GM18951 (cell line): ENCODE measurements at regions not wholly inside any gene's neighbourhood (a gene's known extent, or its start where the extent isn't known, plus 50 kb on each side); places are given as distances from the start of the nearest gene placed in this dataset.

Experiments used
- POLR2A ChIP-seq: IDR thresholded peaks from 4 replicates; pipeline ENCODE4 v1.6.1; 2011; ENCODE audit warnings: mild to moderate bottlenecking; ENCODE audit not compliant: insufficient read length, insufficient read depth; ENCODE audit errors: extremely low read depth
- in situ Hi-C: fragments of 300-500 bp; cut with MboI; formaldehyde crosslinking; loops from one replicate; pipeline ENCODE4 v1.12.0; 2022; ENCODE audit warnings: low sequenced_read_pairs, mixed read lengths, inconsistent platforms; ENCODE audit not compliant: unreplicated experiment

DNA sequence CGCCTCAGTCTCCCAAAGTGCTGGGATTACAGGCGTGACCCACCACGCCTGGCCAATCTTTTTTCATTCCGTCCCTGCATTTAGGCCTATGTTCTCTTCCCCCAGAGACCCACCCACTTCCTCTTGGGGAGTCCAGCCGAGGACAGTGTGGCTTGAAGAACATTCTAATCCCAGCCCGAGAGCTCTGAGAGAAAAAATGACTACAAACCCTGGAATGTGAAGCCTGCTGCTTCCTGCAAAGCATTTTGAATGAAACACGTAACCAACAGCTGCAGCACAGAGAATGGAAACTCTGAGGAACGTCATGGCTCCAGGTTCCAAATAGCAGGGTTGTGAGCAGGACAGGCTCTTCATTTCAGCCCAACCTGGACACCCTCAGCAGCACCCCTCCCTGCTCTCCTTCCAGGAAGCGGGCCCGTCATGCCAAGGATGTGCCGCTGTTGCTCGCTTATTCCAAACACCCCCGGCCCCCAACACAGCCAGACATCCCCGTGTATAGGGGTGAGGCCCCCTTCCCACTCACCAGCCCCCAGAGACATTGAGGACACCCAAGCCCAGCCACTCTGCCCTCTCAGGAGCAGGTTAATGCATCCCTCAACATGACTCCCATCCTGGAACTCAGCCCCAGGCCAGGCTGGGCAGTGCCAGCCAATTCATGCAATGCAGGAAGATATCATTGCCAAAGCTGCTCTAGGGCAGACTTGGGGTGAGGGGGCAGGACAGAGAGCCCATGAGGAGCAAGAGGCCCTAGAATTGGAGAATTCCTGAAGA lies 139.8 kb downstream of the ZFP36L2 start:
- in situ Hi-C loops = no loop called here
- TF ChIP-seq POLR2A = no peak

DNA sequence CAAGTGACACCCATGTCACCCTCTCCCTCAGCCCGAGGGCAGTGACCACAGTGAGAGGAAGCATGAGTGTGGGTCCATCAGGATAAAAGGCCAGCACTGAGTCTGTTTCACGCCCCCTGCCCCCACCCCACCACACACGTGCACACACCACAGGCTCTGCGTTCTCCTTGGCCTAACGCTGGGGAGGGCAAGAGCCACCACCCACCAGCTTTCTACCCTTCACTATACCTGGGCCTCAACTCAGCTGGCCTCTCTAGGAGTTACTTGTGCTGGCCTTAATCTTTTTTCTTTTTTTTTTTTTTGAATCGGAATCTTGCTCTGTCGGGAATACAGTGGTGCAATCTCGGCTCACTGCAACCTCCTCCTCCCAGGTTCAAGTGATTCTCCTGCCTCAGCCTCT lies 140.5 kb downstream of the ZFP36L2 start:
- in situ Hi-C loops = no loop called here
- TF ChIP-seq POLR2A = no peak

DNA sequence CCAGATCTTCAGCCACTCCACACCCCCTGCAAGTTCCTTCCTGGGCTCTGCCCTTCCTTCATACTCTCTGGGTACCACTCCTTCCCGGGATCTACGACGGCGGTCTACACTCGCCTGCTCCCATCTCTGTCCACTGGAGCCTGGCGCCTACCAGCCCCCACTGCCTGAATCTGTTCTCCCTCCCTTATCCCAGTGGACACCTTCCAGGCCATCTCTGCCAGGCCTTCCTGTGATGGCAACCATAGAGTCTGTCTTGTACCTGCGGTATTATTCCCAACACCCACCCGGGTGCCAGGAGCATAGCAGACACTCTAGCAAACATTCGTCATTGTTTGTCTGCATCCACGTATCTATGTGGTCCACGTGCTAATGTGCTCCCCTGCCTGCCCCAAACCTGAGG lies 140.9 kb downstream of the ZFP36L2 start:
- in situ Hi-C loops = no loop called here
- TF ChIP-seq POLR2A = no peak

DNA sequence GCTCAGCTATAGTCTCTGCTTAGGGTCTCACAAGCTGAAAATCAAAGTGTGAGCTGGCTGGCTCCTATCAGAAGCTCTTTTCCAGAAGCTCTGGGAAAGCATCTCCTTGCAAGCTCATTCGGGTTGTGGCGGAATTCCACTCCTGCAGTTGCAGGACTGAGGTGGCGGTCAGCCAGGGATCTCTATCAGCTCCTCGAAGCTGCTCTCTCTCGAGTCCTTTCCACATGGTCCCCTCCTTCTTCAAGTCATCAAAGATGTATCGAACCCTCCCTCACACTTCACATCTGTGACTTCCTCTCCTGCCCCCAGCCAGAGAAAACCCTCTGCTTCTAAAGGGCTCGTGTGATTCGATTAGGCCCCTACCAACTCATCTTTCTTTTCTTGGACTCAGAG lies 141.7 kb downstream of the ZFP36L2 start:
- no peak for TF ChIP-seq POLR2A
- in situ Hi-C loops = no loop called here

DNA sequence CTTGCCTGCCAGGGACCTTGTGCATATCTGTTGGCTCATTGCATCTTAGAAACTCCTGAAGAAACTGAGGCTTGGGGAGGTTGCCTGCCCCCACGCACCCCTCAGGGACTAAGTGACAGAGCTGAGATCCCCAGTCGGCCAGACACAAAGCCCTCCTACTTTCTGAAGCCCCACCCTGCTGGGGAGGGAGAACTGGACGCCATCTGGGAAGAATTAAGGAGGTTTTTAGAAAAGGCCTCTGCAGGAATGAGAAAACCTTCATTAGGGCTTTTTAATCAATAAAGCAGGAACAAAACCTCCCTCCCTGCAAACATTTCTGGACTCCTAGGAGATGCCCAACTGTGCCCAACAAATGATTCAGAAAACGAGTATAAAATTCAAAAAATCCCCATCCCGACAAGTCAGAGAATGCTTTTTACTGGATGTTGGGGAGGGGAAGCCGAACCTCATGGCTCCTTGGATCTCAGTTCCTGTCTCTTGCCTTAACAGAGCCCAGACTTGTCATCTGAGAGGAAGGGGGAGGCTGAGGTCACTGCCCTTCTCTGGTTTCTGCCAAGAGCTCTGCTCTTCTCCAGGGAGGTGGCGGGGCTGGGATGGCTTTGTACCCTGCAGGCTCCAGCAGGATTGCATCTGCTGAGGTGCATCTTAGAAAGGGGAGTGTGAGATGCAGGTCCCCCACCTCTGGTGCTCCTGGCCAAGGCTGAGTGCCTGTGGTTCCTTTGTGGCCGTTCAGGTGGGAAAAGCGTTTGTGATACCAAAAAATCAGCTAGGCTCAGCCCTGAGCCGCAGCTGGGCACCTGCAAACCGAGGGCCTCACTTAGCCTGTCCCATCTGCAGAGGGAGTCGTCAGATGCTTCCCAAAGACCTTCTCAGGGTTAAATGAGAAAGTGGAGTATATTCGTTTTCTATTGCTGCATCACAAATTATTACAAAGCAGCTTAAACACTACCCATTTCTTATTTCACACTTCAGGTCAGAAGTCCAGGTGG lies 142.4 kb downstream of the ZFP36L2 start:
- in situ Hi-C loops = no loop called here
- TF ChIP-seq POLR2A = no peak

DNA sequence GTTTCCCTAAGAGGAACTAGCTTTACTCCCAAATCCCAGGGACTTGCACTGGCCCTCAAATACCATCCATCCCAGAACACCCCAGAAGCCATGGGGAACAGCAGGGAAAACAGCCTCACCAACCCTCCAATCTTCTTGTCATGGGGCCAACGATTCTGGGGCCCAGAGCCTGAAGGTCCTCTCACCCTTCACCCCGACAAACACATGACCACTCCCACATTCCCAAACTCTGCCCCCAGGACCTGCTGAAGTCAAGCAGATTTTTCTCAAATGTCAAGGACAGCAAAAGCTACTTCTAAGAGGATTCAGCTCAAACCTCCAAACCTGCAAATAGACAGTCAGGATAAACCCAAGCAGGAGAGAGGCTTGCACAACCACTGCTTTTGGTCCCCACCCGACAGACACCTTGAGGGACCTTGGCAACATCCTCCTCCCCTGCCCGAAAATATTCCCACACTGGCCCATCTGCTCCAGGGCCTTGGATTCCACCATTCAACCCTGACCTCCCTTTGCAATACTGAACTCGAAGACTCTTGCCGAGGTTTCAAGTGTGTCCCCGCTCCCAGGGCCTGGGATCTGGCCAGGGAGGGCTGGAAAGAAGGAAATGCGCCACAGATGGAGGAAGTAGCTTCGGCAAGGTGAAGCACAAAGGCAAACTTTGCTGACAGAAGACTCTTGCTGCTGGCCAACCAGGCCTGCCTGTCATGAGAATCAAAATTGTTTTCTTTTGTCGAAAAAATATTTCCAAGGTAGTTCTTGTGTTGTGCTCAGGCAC lies 143.3 kb downstream of the ZFP36L2 start:
- no peak for TF ChIP-seq POLR2A
- in situ Hi-C loops = no loop called here

DNA sequence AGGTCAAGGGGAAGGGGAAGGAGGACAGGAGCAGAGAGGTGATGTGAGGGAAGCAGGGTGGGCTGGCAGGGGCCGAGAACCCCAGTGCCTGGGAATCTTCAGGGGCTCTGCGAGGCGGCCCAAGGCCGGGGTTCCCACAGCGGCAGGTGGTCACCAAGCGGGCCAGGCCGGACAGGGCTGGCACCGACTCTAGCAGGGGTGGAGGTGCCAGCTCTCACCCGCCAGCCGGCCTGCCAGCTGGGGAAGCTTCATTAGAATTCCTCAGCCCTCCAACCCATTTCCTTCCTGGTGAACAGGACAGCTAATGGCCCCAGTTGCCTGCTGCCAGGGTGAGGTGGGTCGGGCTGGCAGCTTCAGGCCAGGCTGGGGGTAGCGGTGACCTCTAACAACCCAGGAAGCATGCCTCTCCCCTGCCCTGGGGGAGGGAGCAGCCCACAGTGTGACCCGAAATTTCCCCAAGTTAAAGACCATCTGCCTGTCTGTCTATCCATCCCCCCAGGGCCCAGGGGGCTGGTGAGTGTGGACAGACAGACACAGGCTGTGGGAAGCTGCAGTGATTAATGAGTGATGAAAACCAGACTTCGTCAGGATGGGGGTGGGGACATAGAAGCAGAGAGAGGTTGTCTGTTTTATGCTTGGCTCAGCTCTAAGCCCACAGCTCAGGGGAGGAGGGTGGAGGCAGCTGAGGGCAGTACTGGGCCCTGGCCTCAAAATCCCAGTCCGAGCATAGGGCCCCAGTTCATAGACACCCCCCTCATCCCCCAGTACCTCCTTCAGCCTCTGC lies 144.1 kb downstream of the ZFP36L2 start:
- in situ Hi-C loops = no loop called here
- TF ChIP-seq POLR2A = no peak

DNA sequence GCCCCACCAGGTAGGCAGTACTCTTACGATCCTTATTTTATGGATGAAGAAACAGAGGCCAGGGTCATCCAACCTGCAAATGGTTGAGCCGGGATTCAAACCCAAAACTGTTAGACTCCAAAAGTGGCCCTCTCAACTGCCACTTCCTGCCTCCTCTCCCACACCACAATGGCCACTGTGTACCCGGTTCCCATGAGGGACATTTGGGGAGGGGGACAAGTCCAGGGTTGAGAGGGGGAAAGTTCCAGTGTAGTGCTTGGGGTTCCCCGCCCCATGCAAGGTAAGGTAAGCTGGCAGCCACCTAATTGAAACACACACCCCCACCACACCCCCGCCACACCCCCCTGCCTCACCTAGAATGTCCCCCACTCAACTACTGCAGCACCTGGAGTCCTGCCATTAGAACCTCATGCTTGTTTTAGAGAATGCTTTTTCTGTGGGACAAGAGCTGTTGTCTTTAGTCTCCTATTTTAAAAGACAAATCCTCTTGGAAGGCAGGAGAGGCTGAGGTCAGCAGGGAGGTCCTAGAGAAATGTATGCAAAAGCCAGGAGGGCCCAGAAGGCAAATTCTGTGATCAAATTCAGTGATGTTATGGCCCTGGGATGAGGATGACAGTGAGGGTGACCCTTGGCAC lies 145.2 kb downstream of the ZFP36L2 start:
- in situ Hi-C loops = no loop called here
- TF ChIP-seq POLR2A = no peak

DNA sequence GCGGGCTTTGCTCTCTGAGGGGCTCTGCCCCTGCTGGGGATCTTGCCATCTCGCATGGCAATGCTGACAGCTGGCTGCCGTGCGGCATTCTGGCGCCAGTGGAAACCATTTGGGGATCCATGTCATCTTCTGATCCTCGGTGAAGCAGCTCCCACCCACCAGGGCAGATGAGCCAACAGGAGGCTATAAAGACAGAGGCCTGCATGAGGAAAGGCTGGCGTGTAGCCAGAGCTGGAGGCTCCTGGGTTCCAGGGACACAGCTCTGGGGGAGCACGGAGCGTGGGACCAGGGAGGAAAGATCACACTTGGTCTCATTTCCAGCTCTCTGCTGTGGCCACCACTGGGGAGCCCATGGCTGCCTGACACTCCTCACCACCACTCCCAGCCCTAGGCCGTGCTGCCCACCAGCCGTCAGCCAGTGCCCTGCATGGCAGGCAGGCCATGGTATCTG lies 145.8 kb downstream of the ZFP36L2 start:
- TF ChIP-seq POLR2A = no peak
- in situ Hi-C loops = no loop called here

DNA sequence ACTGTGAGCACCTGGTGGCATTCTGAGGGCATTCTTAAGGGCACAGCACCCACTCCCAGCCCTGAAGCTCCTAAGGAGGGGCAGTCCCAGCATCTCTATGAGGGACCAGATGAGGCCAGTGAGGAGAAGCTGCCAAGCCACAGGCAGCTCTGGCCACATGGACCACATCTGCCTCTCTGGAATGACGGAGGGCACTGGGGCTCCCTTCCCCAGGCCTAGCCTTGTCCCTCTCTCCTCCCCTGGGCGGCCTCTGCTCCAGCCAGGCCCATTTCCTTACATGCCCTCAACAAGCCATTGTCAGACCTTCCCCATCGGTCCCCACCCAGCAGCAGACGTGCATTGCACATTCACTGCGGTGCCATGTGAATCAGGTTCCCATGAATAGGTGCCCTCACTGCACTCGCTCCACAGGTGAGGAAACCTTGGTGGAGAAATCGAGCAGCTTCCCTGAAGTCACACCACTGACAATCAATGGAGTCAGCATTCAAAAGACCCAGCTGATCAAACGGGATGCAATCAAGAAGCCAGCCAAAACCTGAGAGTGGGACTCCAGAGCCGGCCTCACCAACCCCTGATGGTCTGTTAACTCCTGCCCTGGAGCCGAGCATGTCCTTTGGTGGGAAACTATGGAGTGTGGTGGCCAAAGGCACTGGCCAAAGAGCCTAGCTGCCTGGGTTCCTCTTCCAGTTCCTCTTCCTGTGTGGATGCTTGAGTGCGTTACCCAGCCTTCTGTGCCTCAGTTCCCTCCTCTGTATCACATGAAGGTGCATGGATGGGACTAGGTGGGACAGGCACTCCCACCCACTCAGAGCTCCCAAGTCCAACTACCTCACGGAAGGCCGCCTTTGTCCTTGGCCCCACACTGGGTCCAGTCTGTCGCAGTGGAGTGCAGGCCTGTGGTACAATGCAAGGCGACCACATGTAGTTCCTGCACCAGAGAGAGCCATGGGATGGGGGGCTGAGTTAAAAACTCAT lies 147.3 kb downstream of the ZFP36L2 start:
- in situ Hi-C loops = no loop called here

DNA sequence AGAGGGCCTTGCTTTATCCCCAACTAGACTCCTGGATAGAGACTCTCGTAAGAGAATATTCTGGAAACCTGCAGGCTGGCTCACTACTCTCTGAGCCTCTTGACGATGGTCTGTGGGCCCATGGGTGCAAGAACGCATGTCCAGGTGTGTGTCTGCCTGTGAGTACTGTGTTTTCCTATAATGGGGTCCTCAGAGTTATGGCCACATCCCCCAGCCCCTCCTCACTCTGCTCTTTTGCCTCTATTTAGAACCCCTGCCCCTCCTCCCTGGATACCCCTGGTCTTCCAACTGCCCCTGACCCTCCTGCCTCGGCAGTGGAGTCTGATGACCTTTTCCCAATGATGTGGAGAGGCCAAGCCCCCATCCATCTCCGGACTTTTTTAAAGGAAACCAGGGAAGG lies 148.1 kb downstream of the ZFP36L2 start:
- in situ Hi-C loops = no loop called here
- no peak for TF ChIP-seq POLR2A

More for the DNA sequence above, 147.3 kb downstream of the ZFP36L2 start:
- TF ChIP-seq POLR2A = no peak
